Ureter (tissue), 1 donor: ENCODE measurements at regions not wholly inside any gene's neighbourhood (a gene's known extent, or its start where the extent isn't known, plus 50 kb on each side); places are given as distances from the start of the nearest gene placed in this dataset.

Source experiments
- DNase-seq: peaks from one replicate; pipeline ENCODE4 v3.0.0-alpha.2; 2020; ENCODE audit warnings: low spot score
- donor health status: DM: yes; HTN: yes; CAD: no.

- no peak for DNase-seq
These were observed 91.3 kb downstream of the DHCR7 start for GRCh38 chr11:71356904-71357303.

GRCh38 chr11:71356280-71356876, 91.8 kb downstream of the DHCR7 start:
- no peak for DNase-seq

GRCh38 chr11:71355281-71355680, 92.9 kb downstream of the DHCR7 start:
- DNase-seq: no peak

- no peak for DNase-seq
These were observed 93.6 kb downstream of the DHCR7 start for GRCh38 chr11:71354394-71355105.

GRCh38 chr11:71352748-71353147, 95.4 kb downstream of the DHCR7 start:
- no peak for DNase-seq

GRCh38 chr11:71352226-71352625, 96.0 kb downstream of the DHCR7 start:
- no peak for DNase-seq

GRCh38 chr11:71349627-71350026, 97.2 kb upstream of the SHANK2 start:
- no peak for DNase-seq

- no peak for DNase-seq
These were observed 91.5 kb upstream of the SHANK2 start for GRCh38 chr11:71343828-71344400.

- DNase-seq: no peak
These were observed 90.8 kb upstream of the SHANK2 start for GRCh38 chr11:71342951-71343827.

GRCh38 chr11:71342116-71342515, 89.7 kb upstream of the SHANK2 start:
- no peak for DNase-seq

- DNase-seq: no peak
These were observed 89.2 kb upstream of the SHANK2 start for GRCh38 chr11:71341596-71341995.

- DNase-seq: no peak
These were observed 88.8 kb upstream of the SHANK2 start for GRCh38 chr11:71341173-71341572.

- no peak for DNase-seq
These were observed 87.8 kb upstream of the SHANK2 start for GRCh38 chr11:71340086-71340606.

- no peak for DNase-seq
These were observed 87.1 kb upstream of the SHANK2 start for GRCh38 chr11:71339396-71339881.

GRCh38 chr11:71338801-71339395, 86.5 kb upstream of the SHANK2 start:
- no peak for DNase-seq

GRCh38 chr11:71336996-71337754, 84.8 kb upstream of the SHANK2 start:
- DNase-seq: no peak

GRCh38 chr11:71336176-71336995, 84.0 kb upstream of the SHANK2 start:
- no peak for DNase-seq

GRCh38 chr11:71335371-71335770, 83.0 kb upstream of the SHANK2 start:
- no peak for DNase-seq

GRCh38 chr11:71334191-71334590, 81.8 kb upstream of the SHANK2 start:
- no peak for DNase-seq

- DNase-seq: no peak
These were observed 81.1 kb upstream of the SHANK2 start for GRCh38 chr11:71333473-71333872.
